ENCODE measurements at regions not wholly inside any gene's neighbourhood (a gene's known extent, or its start where the extent isn't known, plus 50 kb on each side); places are given as distances from the start of the nearest gene placed in this dataset.
A peak's percentile ranks its signal among the peaks of the same experiment; 100 is the strongest.

- DNase-seq (ENCODE audit: low read depth) = no peak
Measured at GRCh38 chr7:84627250-84627649, 432.7 kb upstream of the SEMA3A start.

- no peak for DNase-seq (ENCODE audit: low read depth)
Measured at GRCh38 chr7:84624927-84625326, 430.3 kb upstream of the SEMA3A start.

DNA sequence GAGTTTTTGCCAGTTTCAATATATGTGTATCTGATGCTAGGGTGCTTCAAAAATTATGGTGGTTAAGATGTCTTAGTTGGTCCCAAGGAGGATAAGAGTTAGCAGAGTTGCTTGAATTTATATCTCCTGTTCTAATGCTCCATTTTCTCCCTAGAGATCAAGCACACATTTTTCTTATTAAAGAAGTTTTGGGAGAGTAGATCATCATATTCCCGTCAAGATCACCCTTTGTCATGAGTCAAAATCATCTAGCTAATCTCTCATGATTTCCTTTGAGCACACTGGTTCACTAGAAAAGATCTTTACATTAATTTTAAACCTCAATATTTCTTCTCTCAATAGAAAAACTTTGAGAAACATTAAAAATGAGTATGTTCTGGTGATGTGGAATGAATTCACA lies 429.9 kb upstream of the SEMA3A start:
- no peak for DNase-seq (ENCODE audit: low read depth)

DNA sequence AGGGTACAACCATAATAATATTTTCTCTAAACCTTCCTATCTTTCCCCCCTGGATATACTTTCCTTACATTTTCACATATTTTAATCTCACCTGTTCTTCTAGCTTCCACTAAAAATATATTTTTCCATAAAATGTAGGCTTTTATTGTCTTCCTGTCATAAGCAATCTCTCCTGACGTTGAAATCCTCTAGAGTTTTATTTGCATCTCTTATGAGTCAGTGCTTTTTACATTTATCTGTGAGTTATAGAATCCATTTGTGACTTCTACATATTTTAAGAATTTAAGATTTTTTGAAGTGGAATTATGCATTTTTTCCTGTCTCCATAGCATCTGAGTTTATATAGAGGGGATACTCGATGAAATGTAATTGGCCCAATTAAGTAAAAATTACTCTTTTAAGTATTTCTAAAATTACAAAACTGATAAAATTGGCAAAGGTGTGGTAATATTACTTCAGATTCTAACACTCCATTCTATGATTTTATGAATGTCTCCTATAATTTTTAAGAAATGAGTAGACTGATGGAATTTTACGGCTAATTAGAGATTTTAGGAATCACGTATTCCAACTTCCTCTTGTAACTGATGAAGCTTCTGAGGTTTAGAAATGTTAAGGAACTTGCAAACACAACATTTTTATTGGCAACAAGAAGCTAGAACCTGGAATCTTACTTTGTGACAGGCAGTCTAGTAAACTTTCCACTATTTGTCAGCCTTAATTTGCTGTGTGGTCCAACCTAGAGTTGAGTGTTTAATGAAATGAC lies 422.9 kb upstream of the SEMA3A start:
- no peak for DNase-seq (ENCODE audit: low read depth)

GRCh38 chr7:84614821-84615501 lies 420.4 kb upstream of the SEMA3A start:
- no peak for DNase-seq (ENCODE audit: low read depth)

DNA sequence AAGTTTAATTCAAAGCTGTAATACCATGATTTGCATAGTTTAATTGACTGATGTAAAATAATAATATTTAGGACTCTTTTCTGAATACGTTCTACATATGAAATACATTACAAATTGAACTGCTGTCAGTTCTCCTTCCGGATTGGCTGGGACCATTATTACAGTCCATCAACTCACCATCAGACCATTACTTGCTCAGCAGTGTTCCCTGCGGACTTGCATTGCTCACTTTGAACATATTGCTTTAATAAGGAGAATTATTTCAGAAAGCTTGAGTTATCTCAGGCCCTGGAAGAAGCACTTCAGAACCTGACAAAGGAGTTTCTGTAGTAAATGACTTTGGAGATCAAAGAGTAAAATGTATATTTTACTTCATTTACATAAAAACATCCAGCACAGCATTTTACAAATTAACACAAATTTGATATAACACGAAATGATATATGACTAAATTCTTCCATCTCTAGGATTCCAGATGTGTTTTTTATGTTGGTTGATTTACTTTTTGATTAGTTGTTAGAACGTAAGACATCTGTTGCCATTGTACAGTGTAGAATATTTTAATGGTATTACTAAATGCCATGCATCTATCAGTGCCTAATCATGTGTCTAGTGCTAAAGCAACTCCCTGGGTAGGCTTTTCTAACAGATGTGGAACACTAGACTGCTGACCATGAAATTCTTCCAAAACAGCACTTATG lies 418.5 kb upstream of the SEMA3A start:
- DNase-seq (ENCODE audit: low read depth) = no peak

DNA sequence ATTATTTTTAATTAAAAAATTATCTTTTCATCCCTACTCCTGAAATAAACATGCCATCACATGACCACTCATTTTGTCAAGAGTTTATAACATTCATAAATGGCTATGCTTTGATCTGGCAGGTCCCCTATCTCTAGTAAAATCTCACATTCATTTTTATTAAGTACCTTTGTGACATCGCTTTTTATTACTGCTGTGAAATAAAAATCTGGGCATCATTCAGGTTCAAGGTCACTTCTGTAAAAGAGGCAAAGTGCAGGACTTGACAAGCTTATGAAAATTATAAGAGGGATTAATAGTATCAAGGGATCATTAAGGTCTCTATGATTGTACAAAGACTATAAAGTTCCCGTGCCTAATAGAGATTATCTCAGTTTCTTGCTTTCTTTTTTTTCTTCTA lies 416.8 kb upstream of the SEMA3A start:
- DNase-seq (ENCODE audit: low read depth) = no peak

DNA sequence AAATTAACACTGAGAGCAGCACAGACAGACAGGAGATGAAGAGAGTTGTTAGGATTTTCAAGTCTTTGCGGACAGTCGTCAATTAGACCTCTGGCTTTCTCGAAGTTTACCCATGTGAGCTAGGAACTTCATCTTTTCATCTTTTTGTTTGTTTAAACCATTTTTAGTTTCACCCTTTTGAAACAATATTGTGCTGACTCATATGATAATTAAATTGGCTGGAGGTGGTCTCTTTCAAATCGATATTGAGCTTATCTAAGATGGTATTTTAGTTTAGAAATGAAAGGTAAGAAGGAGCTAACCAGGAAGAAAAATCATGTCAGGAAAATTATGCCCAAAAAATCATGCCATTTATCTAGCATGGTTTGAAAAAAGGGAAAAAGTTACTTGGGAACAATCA lies 415.8 kb upstream of the SEMA3A start:
- DNase-seq (ENCODE audit: low read depth) = no peak

DNA sequence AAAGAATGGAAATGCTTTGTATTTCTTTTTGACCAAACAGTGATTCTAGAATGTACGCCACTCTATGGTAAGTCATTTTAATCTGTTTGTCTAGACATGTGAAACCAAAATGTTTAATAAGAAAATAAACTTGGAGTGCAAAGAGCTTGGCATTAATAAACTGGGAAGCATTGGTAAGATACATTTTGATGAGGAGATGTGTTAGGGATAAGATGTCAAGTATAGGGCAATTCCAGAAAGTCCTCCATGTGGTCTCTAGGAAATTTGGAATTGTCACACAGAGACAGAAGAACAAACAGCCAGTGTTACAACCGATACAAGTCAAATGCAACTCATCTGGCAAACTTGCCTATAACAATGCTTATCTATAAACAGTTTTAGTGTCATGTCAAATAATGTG lies 410.7 kb upstream of the SEMA3A start:
- DNase-seq (ENCODE audit: low read depth) = no peak

GRCh38 chr7:84603545-84603944 lies 409.0 kb upstream of the SEMA3A start:
- DNase-seq (ENCODE audit: low read depth) = no peak

DNA sequence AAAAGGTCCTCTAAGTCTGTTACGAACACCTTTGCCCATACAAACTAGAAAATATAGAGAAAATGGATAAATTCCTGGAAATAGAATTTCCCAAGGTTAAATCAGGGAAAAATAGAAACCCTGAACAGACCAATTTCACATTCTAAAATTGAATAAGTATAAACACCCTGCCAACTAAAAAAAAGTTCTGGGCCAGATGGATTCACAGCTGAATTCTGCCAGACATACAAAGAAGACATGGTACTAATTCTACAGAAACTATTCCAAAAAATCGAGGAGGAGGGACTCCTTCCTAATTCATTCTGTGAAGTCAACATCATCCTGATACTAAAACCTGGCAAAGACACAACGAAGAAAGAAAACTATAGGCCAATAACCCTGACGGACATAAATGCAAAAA lies 400.4 kb upstream of the SEMA3A start:
- no peak for DNase-seq (ENCODE audit: low read depth)

GRCh38 chr7:84591897-84592296 lies 397.3 kb upstream of the SEMA3A start:
- DNase-seq (ENCODE audit: low read depth) = no peak

DNA sequence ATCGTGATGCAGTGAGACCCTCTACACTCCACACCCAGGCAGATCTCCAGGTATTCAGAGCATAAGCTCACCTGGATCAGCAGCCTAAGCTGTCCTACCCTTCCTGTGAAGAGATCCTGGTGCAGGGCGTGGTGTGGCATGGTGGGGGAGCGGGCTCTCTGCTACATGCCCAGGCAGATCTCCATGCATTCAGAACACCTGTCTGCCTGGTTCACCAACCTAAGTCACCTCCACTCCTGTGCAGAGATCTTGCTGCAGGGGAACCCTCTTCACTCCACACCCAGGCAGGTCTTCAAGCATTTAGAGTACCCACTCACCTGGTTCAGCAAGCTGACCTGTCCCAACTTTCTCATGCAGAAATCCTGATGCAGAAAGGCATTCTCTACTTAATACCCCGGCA lies 394.4 kb upstream of the SEMA3A start:
- DNase-seq (ENCODE audit: low read depth) = no peak

DNA sequence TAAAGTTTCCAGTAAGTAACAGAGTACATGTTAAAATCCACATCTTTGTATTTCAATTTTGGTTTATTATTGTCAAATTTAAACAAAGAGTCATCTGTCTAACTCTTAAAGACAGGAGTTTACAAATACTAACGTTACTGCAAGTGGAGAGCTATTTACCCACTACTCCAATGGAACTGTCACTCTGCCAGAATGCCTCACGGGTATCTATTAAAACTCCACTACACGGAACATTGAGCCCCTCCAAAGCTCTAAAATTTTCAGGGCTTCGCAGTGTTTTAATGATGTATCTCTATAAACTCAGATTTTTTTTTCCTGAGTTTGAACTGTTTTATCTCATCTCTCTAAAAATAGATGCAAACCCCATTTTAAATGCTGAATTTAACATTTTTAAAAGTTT lies 388.7 kb upstream of the SEMA3A start:
- no peak for DNase-seq (ENCODE audit: low read depth)

- no peak for DNase-seq (ENCODE audit: low read depth)
Measured at GRCh38 chr7:84582747-84583146, 388.2 kb upstream of the SEMA3A start.

- DNase-seq (ENCODE audit: low read depth) = no peak
Measured at GRCh38 chr7:84578825-84579224, 384.2 kb upstream of the SEMA3A start.

DNA sequence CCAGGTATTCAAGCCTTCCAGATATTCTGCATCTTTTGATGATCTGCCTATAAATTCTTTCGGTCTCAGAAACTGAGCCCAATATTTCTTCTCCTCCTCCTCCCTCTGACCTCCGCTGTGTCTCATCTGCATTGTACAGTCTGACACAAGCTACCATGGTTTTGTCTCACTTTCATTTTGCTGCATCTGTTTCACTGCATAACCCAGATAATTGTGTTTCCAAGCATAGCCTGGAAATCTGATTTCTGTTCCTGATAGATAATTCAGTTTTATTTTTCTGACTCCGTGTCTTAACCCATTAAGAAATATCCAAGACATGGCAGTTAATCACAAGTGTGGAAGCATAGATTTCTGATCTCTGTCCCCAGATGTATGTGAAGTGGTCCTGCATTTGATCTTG lies 374.2 kb upstream of the SEMA3A start:
- no peak for DNase-seq (ENCODE audit: low read depth)

DNA sequence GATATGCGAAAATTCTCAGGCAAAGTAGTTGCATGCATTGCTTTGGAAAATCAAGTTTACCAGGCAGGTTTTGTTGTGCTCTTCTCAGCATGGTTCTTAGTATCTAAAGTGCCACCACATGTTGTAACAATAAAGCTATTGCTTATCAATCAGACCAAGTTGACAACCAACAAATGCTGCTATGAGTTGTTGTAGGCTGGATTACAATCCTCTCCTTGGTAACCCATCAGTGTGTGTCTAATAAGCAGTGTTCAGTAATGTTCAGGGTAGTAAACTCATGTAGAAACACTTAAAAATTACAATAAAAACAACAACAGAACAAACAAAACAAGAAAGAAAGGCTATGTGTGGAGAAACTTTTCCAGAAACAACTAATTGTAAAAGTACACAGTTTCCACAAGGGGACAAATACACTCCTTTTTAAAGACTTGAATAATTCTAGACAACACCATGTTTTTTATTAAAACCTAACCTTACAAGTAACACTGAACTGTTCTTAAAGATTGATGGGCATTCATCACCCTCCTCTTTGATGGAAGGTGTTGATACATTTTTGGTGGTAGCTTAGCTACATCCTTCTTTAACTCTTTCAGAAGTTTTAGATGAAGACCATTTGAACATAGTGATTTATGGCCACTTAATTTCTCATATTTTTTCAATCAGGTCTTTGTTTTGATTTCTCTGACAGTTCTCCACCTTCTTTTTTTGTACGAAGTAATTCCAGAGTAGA lies 370.9 kb upstream of the SEMA3A start:
- DNase-seq (ENCODE audit: low read depth) = no peak

GRCh38 chr7:84553711-84554110 lies 359.1 kb upstream of the SEMA3A start:
- DNase-seq (ENCODE audit: low read depth) = no peak

DNA sequence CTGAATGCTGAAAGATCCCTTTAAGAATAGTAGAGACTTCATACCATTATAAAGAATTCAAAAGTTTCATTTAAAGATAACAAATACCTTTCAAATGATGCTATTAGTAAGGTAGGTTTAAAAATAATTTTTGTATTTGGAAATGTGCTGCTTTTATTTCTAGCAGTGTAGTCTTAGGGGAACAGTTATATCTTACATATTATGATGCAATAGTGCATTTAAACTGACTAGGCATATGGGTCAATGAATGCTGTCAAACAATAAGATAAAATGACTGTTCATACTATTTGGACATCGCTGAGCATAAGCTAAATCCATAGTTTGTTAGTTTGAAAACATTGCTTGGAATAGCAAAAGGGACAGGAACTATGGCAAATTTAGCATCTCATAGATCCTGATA lies 354.8 kb upstream of the SEMA3A start:
- no peak for DNase-seq (ENCODE audit: low read depth)

DNA sequence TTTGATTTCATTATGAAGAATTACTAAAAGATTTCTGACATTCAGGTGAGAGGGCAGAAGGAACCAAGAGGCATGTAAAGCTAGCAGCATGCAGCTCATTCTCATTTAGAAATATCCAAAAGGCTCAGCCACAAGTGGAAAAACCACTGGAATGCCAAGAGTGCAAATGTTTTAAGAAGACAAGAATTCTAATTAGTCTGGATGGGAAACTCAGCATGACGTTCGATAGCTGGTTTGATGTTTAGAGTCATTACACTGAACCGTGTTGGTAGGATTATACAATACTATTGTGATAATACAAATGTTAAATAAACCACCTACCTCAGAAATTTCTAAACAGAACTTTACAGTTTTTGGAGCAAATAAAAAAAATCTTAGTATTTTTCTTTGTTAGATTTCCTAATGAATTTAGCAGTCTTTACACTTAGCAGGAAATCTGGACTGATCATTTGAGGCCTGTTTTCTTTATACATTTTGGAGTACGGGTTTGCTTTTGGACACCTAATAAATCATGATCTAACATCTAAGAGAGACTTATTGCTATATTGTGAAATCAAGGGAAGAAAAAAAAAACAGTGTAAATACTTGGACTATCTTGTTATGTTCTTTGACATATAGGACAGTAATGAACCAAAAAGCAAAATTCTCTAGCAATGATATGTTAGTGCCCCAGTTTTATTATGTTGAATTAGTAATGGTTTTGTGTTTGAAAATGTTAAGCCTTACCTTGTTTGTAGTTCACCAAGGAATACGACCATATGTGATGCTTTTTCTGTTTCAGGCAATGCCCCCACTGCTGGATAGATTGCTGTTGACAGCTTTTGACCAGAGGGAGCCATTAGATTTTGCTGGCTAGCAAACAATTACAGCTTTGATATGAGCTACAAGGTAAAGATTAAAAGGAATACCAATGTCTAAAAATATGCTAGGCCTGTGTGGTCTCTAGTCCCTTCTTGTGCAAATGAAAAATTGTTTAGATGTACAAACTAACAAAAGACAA lies 354.1 kb upstream of the SEMA3A start:
- DNase-seq (ENCODE audit: low read depth) = peak; percentile 60

Measured in GM04504 (cell line).